Neural cell (in vitro differentiated cells): ENCODE measurements at regions not wholly inside any gene's neighbourhood (a gene's known extent, or its start where the extent isn't known, plus 50 kb on each side); places are given as distances from the start of the nearest gene placed in this dataset.

Experiments used
- H2AFZ ChIP-seq: fragments of 200-600, 300-800 bp; sonication (generic), shearing (Covaris generic); 2 replicates; pipeline ENCODE4 v1.6.0; 2014; ENCODE audit warnings: low read depth, mild to moderate bottlenecking, antibody characterized with exemption, low read length, moderate library complexity
- H3F3A ChIP-seq: fragments of 200-600 bp; shearing (Covaris generic); 2 replicates; pipeline ENCODE4 v1.6.1; 2016; ENCODE audit warnings: mild to moderate bottlenecking, moderate library complexity, mixed read lengths, antibody characterized with exemption, low read length; ENCODE audit not compliant: insufficient read depth, poor library complexity, severe bottlenecking
- H3K27ac ChIP-seq: fragments of 200-600, 300-800 bp; sonication (generic), shearing (Covaris generic); 2 replicates; pipeline ENCODE4 v1.5.1; 2014; ENCODE audit warnings: mild to moderate bottlenecking, low read length, moderate library complexity
- H3K27me3 ChIP-seq: fragments of 300-800, 200-600 bp; sonication (generic), shearing (Covaris generic); 2 replicates; pipeline ENCODE4 v1.6.0; 2014; ENCODE audit warnings: mild to moderate bottlenecking, low read depth, low read length, moderate library complexity; ENCODE audit not compliant: insufficient read depth
- H3K36me3 ChIP-seq: fragments of 300-800, 200-600 bp; sonication (generic), shearing (Covaris generic); 2 replicates; pipeline ENCODE4 v1.5.1; 2014; ENCODE audit warnings: mild to moderate bottlenecking, antibody characterized with exemption, low read length, moderate library complexity; ENCODE audit not compliant: insufficient read depth
- H3K4me2 ChIP-seq: fragments of 300-800, 200-600 bp; sonication (generic), shearing (Covaris generic); 2 replicates; pipeline ENCODE4 v1.6.0; 2014; ENCODE audit warnings: mild to moderate bottlenecking, low read length
- H3K4me3 ChIP-seq: fragments of 300-800, 200-600 bp; sonication (generic), shearing (Covaris generic); 2 replicates; pipeline ENCODE4 v1.5.1; 2014; ENCODE audit warnings: mild to moderate bottlenecking, low read length, moderate library complexity
- H3K79me2 ChIP-seq: fragments of 200-600 bp; shearing (Covaris generic); replicated peaks from 2 replicates; pipeline ENCODE4 v1.6.0; 2014; ENCODE audit warnings: mild to moderate bottlenecking, low read length, moderate library complexity; ENCODE audit not compliant: insufficient read depth
- H3K9ac ChIP-seq: fragments of 300-800, 200-600 bp; sonication (generic), shearing (Covaris generic); 2 replicates; pipeline ENCODE4 v1.6.1; 2016; ENCODE audit warnings: mild to moderate bottlenecking, low read length, mixed read lengths
- H3K9me2 ChIP-seq: fragments of 200-600 bp; shearing (Covaris generic); 2 replicates; pipeline ENCODE4 v1.6.1; 2016; ENCODE audit warnings: mild to moderate bottlenecking, low read length, mixed read lengths; ENCODE audit not compliant: insufficient read depth
- H3K9me3 ChIP-seq: fragments of 200-600, 300-800 bp; sonication (generic), shearing (Covaris generic); 2 replicates; pipeline ENCODE4 v1.6.1; 2016; ENCODE audit warnings: mild to moderate bottlenecking, mixed run types, low read length, moderate library complexity, mixed read lengths
- H4K20me1 ChIP-seq: fragments of 200-600 bp; shearing (Covaris generic); 2 replicates; pipeline ENCODE4 v1.6.1; 2016; ENCODE audit warnings: mild to moderate bottlenecking, mixed run types; ENCODE audit not compliant: insufficient read depth
- EP300 ChIP-seq: fragments of 450-650 bp; conservative IDR thresholded peaks from 2 replicates; pipeline ENCODE4 v1.6.1; 2014; ENCODE audit warnings: antibody characterized with exemption, mild to moderate bottlenecking, moderate library complexity; ENCODE audit not compliant: poor library complexity, severe bottlenecking
- EZH2 ChIP-seq: fragments of 200-600, 300-800 bp; shearing (Covaris generic), sonication (generic); IDR thresholded peaks from 2 replicates; pipeline ENCODE4 v1.6.1; 2014; ENCODE audit warnings: antibody characterized with exemption, low read length, borderline replicate concordance, mild to moderate bottlenecking; ENCODE audit not compliant: insufficient read depth, poor library complexity, severe bottlenecking
- MXI1 ChIP-seq: fragments of 450-650 bp; conservative IDR thresholded peaks from 2 replicates; pipeline ENCODE4 v1.6.1; 2014; ENCODE audit warnings: antibody characterized with exemption, mild to moderate bottlenecking; ENCODE audit not compliant: poor library complexity, severe bottlenecking
- POLR2AphosphoS5 ChIP-seq: IDR thresholded peaks from 2 replicates; pipeline ENCODE4 v1.6.1; 2012
- RAD21 ChIP-seq: fragments of 450-650 bp; conservative IDR thresholded peaks from 2 replicates; pipeline ENCODE4 v1.6.1; 2014; ENCODE audit warnings: antibody characterized with exemption, mild to moderate bottlenecking, moderate library complexity
- SMC3 ChIP-seq: fragments of 450-650 bp; conservative IDR thresholded peaks from 2 replicates; pipeline ENCODE4 v1.6.1; 2014; ENCODE audit warnings: antibody characterized with exemption, mild to moderate bottlenecking, moderate library complexity; ENCODE audit not compliant: poor library complexity
- TAF1 ChIP-seq: IDR thresholded peaks from 2 replicates; pipeline ENCODE4 v1.6.1; 2012; ENCODE audit warnings: low read depth
- TF ChIP-seq, protein P1 (sequence below): IDR thresholded peaks from 2 replicates; pipeline ENCODE4 v1.6.1; 2012; ENCODE audit warnings: borderline replicate concordance
- TF ChIP-seq, protein P2 (sequence below): fragments of 450-650 bp; IDR thresholded peaks from 2 replicates; pipeline ENCODE4 v1.5.1; 2014; ENCODE audit warnings: antibody characterized with exemption, mild to moderate bottlenecking, moderate library complexity; ENCODE audit not compliant: poor library complexity, severe bottlenecking

GRCh38 chr5:29238115-29238514, 1955.4 kb upstream of the CDH6 start:
- H3K9me3 ChIP-seq = no peaks in the 10 kb centered on the region
- no peaks in the 10 kb centered on the region for H3K36me3 ChIP-seq
- no peaks in the 10 kb centered on the region for H3K27me3 ChIP-seq
- H3K4me3 ChIP-seq = no peak overlapping the region
- H3F3A ChIP-seq = no peaks in the 10 kb centered on the region
- no peaks in the 10 kb centered on the region for H3K9me2 ChIP-seq
- H3K79me2 ChIP-seq = no peaks in the 10 kb centered on the region
- H3K27ac ChIP-seq = no peak overlapping the region
- TF ChIP-seq TAF1 (no peak), MXI1 (no peak), RAD21 (no peak), SMC3 (no peak), EZH2 (no peak), EP300 (no peak), POLR2AphosphoS5 (no peak)
- TF ChIP-seq, protein P1, sequence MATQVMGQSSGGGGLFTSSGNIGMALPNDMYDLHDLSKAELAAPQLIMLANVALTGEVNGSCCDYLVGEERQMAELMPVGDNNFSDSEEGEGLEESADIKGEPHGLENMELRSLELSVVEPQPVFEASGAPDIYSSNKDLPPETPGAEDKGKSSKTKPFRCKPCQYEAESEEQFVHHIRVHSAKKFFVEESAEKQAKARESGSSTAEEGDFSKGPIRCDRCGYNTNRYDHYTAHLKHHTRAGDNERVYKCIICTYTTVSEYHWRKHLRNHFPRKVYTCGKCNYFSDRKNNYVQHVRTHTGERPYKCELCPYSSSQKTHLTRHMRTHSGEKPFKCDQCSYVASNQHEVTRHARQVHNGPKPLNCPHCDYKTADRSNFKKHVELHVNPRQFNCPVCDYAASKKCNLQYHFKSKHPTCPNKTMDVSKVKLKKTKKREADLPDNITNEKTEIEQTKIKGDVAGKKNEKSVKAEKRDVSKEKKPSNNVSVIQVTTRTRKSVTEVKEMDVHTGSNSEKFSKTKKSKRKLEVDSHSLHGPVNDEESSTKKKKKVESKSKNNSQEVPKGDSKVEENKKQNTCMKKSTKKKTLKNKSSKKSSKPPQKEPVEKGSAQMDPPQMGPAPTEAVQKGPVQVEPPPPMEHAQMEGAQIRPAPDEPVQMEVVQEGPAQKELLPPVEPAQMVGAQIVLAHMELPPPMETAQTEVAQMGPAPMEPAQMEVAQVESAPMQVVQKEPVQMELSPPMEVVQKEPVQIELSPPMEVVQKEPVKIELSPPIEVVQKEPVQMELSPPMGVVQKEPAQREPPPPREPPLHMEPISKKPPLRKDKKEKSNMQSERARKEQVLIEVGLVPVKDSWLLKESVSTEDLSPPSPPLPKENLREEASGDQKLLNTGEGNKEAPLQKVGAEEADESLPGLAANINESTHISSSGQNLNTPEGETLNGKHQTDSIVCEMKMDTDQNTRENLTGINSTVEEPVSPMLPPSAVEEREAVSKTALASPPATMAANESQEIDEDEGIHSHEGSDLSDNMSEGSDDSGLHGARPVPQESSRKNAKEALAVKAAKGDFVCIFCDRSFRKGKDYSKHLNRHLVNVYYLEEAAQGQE = no peak
- TF ChIP-seq, protein P2, sequence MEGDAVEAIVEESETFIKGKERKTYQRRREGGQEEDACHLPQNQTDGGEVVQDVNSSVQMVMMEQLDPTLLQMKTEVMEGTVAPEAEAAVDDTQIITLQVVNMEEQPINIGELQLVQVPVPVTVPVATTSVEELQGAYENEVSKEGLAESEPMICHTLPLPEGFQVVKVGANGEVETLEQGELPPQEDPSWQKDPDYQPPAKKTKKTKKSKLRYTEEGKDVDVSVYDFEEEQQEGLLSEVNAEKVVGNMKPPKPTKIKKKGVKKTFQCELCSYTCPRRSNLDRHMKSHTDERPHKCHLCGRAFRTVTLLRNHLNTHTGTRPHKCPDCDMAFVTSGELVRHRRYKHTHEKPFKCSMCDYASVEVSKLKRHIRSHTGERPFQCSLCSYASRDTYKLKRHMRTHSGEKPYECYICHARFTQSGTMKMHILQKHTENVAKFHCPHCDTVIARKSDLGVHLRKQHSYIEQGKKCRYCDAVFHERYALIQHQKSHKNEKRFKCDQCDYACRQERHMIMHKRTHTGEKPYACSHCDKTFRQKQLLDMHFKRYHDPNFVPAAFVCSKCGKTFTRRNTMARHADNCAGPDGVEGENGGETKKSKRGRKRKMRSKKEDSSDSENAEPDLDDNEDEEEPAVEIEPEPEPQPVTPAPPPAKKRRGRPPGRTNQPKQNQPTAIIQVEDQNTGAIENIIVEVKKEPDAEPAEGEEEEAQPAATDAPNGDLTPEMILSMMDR = no peak
- no peak overlapping the region for H2AFZ ChIP-seq
- no peak overlapping the region for H3K9ac ChIP-seq
- no peaks in the 10 kb centered on the region for H4K20me1 ChIP-seq
- H3K4me2 ChIP-seq = no peak overlapping the region

DNA sequence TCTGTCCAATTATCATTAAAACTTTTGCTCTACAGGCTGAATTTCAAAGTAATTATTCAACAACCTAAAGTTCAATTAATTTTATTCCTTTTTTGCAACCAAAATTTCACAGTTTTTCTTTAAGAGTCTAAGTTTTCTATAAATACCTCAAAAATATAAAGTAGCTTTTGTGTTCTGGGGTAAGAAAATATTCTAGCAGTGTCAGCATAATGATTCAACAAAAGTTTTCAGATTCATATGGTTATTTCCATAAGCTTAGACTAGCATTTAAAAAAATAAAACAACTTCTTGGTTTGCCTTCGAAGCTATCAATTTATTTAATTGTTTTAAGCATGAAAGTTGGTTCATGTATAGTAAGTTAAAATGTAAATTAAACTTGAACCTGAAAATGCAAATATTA, 1962.3 kb upstream of the CDH6 start:
- H3K4me2 ChIP-seq = no peak overlapping the region
- H3K36me3 ChIP-seq = no peaks in the 10 kb centered on the region
- no peaks in the 10 kb centered on the region for H3F3A ChIP-seq
- TF ChIP-seq, protein P2 = no peak
- H3K79me2 ChIP-seq = no peaks in the 10 kb centered on the region
- H2AFZ ChIP-seq = no peak overlapping the region
- no peaks in the 10 kb centered on the region for H3K27me3 ChIP-seq
- H3K9me2 ChIP-seq = no peaks in the 10 kb centered on the region
- no peak overlapping the region for H3K27ac ChIP-seq
- H3K9me3 ChIP-seq = no peaks in the 10 kb centered on the region
- H3K9ac ChIP-seq = no peak overlapping the region
- H3K4me3 ChIP-seq = no peak overlapping the region
- H4K20me1 ChIP-seq = no peaks in the 10 kb centered on the region
